Endothelial cell of umbilical vein (primary cell): ENCODE measurements at regions not wholly inside any gene's neighbourhood (a gene's known extent, or its start where the extent isn't known, plus 50 kb on each side); places are given as distances from the start of the nearest gene placed in this dataset.

Source experiments
- BruUV-seq: library from RNA; stranded (reverse); fragments of 400-500 nt; replicated peaks from 2 replicates; lab custom pipeline; 2021; lab: Mats Ljungman, UMichigan
- CTCF ChIA-PET: fragments of 300-600, 350-600 bp; sonication (Branson Sonifier 250); formaldehyde crosslinking; loops from one replicate; lab custom pipeline; 2021; ENCODE audit warnings: antibody characterized with exemption, inconsistent platforms; lab: Charles Lee
- POLR2A ChIA-PET: fragments of 300-600, 350-600 bp; sonication (Branson Sonifier 250); formaldehyde crosslinking; loops from one replicate; lab custom pipeline; 2021; ENCODE audit warnings: antibody characterized with exemption, inconsistent platforms; lab: Charles Lee
- DNase-seq: peaks from one replicate; pipeline ENCODE4 v3.0.0-alpha.2; 2011; ENCODE audit warnings: low read depth, low spot score
- FAIRE-seq: peaks from 2 replicates; lab custom pipeline; 2011; peaks lifted over from hg19 to GRCh38; lab: Jason Lieb, UNC
- H2AFZ ChIP-seq: 2 replicates; pipeline ENCODE4 v1.6.0; 2012; ENCODE audit warnings: low read depth, low read length, control low read depth, inconsistent platforms
- H3K27ac ChIP-seq: 2 replicates; pipeline ENCODE4 v1.5.1; 2011; ENCODE audit warnings: low read depth, mild to moderate bottlenecking, control low read depth, low read length, moderate library complexity; ENCODE audit not compliant: insufficient read depth
- H3K27me3 ChIP-seq, 2 experiments: 2 replicates each; pipeline versions ENCODE4 v1.6.0 to v1.6.1; 2011; ENCODE audit warnings: low read length in 2 of 2, mixed read lengths in 1 of 2; ENCODE audit not compliant: control insufficient read depth in 2 of 2, insufficient read depth in 2 of 2
- H3K36me3 ChIP-seq, 2 experiments: 2 replicates in 1 of 2; 3 replicates in 1 of 2; pipeline ENCODE4 v1.5.1; 2011; ENCODE audit warnings: low read length in 2 of 2, mild to moderate bottlenecking in 1 of 2, moderate library complexity in 1 of 2; ENCODE audit not compliant: control insufficient read depth in 2 of 2, insufficient read depth in 2 of 2; ENCODE audit errors: extremely low read depth in 1 of 2
- H3K4me1 ChIP-seq: 3 replicates; pipeline ENCODE4 v1.5.1; 2011; ENCODE audit warnings: mild to moderate bottlenecking, low read length; ENCODE audit not compliant: control insufficient read depth, insufficient read depth; ENCODE audit errors: extremely low read depth
- H3K4me2 ChIP-seq: 2 replicates; pipeline ENCODE4 v1.6.1; 2011; ENCODE audit warnings: low read length, control low read depth, mixed read lengths; ENCODE audit not compliant: insufficient read depth
- H3K4me3 ChIP-seq, 3 experiments: fragments of 200-600 bp in 1 of 3; sonication (generic), shearing (Covaris generic) in 1 of 3; replicated peaks in 1 of 3; 2 replicates each; pipeline ENCODE4 v1.5.1; 2011 to 2016; ENCODE audit warnings: control low read depth in 3 of 3, low read length in 3 of 3, mild to moderate bottlenecking in 2 of 3, inconsistent platforms in 1 of 3, low read depth in 1 of 3, moderate library complexity in 1 of 3; ENCODE audit not compliant: insufficient read depth in 1 of 3
- H3K79me2 ChIP-seq: 2 replicates; pipeline ENCODE4 v1.6.0; 2012; ENCODE audit warnings: low read length, inconsistent platforms; ENCODE audit not compliant: control insufficient read depth, insufficient read depth
- H3K9ac ChIP-seq: replicated peaks from 2 replicates; pipeline ENCODE3; 2011; ENCODE audit warnings: low read length, control low read depth; ENCODE audit not compliant: insufficient read depth; ENCODE audit errors: extremely low read depth
- H3K9me1 ChIP-seq: replicated peaks from 3 replicates; pipeline ENCODE4 v1.6.0; 2011; ENCODE audit warnings: mild to moderate bottlenecking, low read length; ENCODE audit not compliant: control insufficient read depth, insufficient read depth; ENCODE audit errors: extremely low read depth
- H3K9me3 ChIP-seq: replicated peaks from 2 replicates; pipeline ENCODE4 v1.5.1; 2012; ENCODE audit warnings: low read length, inconsistent platforms; ENCODE audit not compliant: control insufficient read depth, insufficient read depth
- H4K20me1 ChIP-seq: replicated peaks from 2 replicates; pipeline ENCODE3; 2011; ENCODE audit warnings: mild to moderate bottlenecking, low read length; ENCODE audit not compliant: control insufficient read depth, insufficient read depth; ENCODE audit errors: extremely low read depth
- EZH2 ChIP-seq: IDR thresholded peaks from 2 replicates; pipeline ENCODE4 v1.6.1; 2012; ENCODE audit warnings: borderline replicate concordance, low read depth, mild to moderate bottlenecking, moderate library complexity, low read length, inconsistent platforms; ENCODE audit not compliant: severe bottlenecking
- FOS ChIP-seq: IDR thresholded peaks from 2 replicates; pipeline ENCODE4 v1.6.1; 2011; ENCODE audit warnings: mild to moderate bottlenecking, low read length, moderate library complexity, borderline replicate concordance; ENCODE audit not compliant: insufficient read depth
- GATA2 ChIP-seq: IDR thresholded peaks from 2 replicates; pipeline ENCODE4 v1.7.0; 2011; ENCODE audit warnings: low read depth, mild to moderate bottlenecking, moderate library complexity, mixed read lengths, low read length; ENCODE audit not compliant: insufficient read length, insufficient read depth
- JUN ChIP-seq: IDR thresholded peaks from 2 replicates; pipeline ENCODE4 v1.6.1; 2011; ENCODE audit warnings: borderline replicate concordance, low read depth; ENCODE audit not compliant: insufficient read length, insufficient read depth
- MYC ChIP-seq: IDR thresholded peaks from one replicate; pipeline ENCODE4 v1.6.1; 2011; ENCODE audit warnings: mild to moderate bottlenecking, low read depth, low read length
- POLR2A ChIP-seq: IDR thresholded peaks from 2 replicates; pipeline ENCODE4 v1.6.1; 2012; ENCODE audit warnings: low read depth, mild to moderate bottlenecking, control low read depth, low read length
- POLR2AphosphoS5 ChIP-seq: IDR thresholded peaks from 2 replicates; pipeline ENCODE4 v1.6.1; 2012; ENCODE audit warnings: low read depth, mild to moderate bottlenecking, control low read depth, low read length, moderate library complexity; ENCODE audit not compliant: insufficient read depth
- dilution Hi-C: fragments of 300-500 bp; cut with MboI; formaldehyde crosslinking; loops from one replicate; pipeline ENCODE4 v1.15.0; 2019; ENCODE audit warnings: low sequenced_read_pairs; ENCODE audit not compliant: extremely low pct_ligation_motif_present
- intact Hi-C: fragments of 100-400 bp; cut with micrococcal nuclease; formaldehyde crosslinking; loops from one replicate; pipeline ENCODE4 v1.10.0; 2022
- TF ChIP-seq, protein P1 (sequence below), 2 donors: IDR thresholded peaks; 1 replicate in 1 of 2; 2 replicates in 1 of 2; pipeline ENCODE4 v1.5.1; 2011; ENCODE audit warnings: low read length in 2 of 2, mild to moderate bottlenecking in 2 of 2, moderate library complexity in 2 of 2, control low read depth in 1 of 2, inconsistent platforms in 1 of 2, low read depth in 1 of 2; ENCODE audit not compliant: insufficient read depth in 1 of 2; ENCODE audit errors: extremely low read depth in 1 of 2
- TF ChIP-seq, protein P2 (sequence below): IDR thresholded peaks from 2 replicates; pipeline ENCODE4 v1.6.1; 2011; ENCODE audit not compliant: insufficient read depth, insufficient read length

DNA sequence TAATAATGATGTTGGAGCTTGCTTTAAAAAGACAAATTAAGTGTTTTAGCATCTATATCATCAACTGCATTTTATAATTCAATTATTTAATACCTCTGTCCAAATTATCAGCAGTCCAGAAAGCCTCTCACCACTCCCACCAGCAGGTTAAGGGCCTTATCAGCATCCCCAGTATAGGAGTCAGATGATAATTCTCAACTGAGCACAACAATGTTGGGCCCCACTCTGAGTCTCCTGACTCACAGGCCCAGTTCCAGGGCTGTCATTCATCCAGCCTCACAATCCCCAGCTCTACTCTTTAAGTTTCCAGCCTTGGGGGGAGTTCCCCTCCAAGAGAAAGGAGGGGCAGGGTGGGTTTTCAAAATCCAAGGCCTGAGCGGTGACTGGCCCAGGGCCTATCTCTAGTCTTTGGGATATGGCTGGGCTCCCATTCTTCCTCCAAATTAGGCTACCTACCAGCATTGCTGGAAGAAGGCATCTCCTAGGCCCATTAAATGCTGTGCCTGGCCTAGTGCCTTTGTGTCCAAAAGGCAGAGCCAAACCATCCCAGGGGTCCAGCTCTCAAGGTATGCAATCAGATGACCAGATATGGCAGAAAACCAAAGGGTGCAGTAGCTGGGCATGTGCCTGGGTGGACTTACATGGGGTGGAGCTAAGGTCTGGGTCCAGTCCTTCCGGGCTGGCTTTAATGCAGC lies 134.1 kb downstream of the GLUL start:
- no peaks in the 10 kb centered on the region for H3K9me3 ChIP-seq
- no peaks in the 10 kb centered on the region for H3K36me3 ChIP-seq
- H3K4me1 ChIP-seq = no peaks in the 10 kb centered on the region
- BruUV-seq = no TSS peak
- no peak overlapping the region for H3K27ac ChIP-seq
- FAIRE-seq (no peak), DNase-seq (no peak)
- no peaks in the 10 kb centered on the region for H3K27me3 ChIP-seq
- no peak overlapping the region for H3K4me2 ChIP-seq
- no peak for TF ChIP-seq EZH2
- TF ChIP-seq, protein P1, sequence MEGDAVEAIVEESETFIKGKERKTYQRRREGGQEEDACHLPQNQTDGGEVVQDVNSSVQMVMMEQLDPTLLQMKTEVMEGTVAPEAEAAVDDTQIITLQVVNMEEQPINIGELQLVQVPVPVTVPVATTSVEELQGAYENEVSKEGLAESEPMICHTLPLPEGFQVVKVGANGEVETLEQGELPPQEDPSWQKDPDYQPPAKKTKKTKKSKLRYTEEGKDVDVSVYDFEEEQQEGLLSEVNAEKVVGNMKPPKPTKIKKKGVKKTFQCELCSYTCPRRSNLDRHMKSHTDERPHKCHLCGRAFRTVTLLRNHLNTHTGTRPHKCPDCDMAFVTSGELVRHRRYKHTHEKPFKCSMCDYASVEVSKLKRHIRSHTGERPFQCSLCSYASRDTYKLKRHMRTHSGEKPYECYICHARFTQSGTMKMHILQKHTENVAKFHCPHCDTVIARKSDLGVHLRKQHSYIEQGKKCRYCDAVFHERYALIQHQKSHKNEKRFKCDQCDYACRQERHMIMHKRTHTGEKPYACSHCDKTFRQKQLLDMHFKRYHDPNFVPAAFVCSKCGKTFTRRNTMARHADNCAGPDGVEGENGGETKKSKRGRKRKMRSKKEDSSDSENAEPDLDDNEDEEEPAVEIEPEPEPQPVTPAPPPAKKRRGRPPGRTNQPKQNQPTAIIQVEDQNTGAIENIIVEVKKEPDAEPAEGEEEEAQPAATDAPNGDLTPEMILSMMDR (IDR thresholded peaks at IDR 0.05; ENCODE audit: extremely low read depth in 1 of 2, insufficient read depth in 1 of 2, low read depth in 1 of 2, low read length in 2 of 2) = no peak
- no peak for TF ChIP-seq MYC
- no peak for TF ChIP-seq POLR2A
- TF ChIP-seq POLR2AphosphoS5 = no peak
- TF ChIP-seq FOS = no peak
- no peak for TF ChIP-seq GATA2
- no peak for TF ChIP-seq JUN
- TF ChIP-seq, protein P2, sequence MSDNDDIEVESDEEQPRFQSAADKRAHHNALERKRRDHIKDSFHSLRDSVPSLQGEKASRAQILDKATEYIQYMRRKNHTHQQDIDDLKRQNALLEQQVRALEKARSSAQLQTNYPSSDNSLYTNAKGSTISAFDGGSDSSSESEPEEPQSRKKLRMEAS = no peak
- H3K4me3 ChIP-seq = no peak overlapping the region
- POLR2A ChIA-PET = no interaction called here
- H3K9ac ChIP-seq = no peak overlapping the region
- H3K9me1 ChIP-seq = no peaks in the 10 kb centered on the region
- dilution Hi-C loops = no loop called here
- H3K79me2 ChIP-seq = no peaks in the 10 kb centered on the region
- no peaks in the 10 kb centered on the region for H4K20me1 ChIP-seq
- CTCF ChIA-PET = no interaction called here
- no peak overlapping the region for H2AFZ ChIP-seq
- intact Hi-C loops = no loop called here
